NCI-H187 (cell line): ENCODE measurements at regions not wholly inside any gene's neighbourhood (a gene's known extent, or its start where the extent isn't known, plus 50 kb on each side); places are given as distances from the start of the nearest gene placed in this dataset.
A peak's percentile ranks its signal among the peaks of the same experiment; 100 is the strongest.

Experiments
- DNase-seq, 2 experiments: peaks; one replicate each; lab custom pipeline; 2025; lab: John Stamatoyannopoulos, UW

DNA sequence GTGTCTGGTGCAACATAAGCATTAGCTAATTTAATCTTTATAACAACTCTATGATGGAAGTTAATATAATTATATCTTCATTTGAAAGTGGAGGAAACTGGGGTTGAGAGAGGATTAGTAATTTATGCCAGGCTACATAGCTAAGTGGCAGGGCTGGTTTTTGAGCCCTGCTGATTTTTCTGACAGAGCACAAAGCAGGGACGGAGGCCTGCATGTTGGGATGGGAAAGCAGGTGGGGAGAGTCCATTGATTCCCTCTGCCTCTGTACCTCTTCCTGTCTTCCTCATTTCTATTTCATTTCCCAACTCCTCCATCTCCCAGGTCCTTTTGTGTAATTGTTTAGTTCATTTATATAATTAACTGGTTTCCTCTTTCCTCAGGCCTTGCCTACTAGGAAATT lies 251.6 kb upstream of the ZPLD1 start:
- DNase-seq, result no peak

DNA sequence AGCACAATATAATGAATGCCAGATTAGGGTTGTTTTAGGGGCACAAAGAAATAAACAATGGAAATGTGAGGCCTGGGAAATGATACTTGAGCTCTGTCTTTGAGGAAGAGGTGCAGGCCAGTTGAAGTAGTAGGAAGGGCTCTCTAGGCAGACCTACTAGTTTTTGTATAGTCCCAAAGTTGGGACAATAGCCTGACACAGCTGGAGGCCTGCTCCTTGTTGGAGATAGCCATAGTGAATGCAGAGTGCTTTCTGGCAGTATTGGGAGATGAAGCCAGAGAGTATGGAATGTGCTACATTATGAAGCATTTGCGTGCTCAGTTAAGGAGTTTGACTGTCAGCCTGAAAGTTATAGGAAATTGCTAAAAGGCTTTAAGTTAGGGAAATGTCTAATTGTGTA lies 251.2 kb upstream of the ZPLD1 start:
- DNase-seq, result no peak

GRCh38 chr3:102189541-102189940 lies 245.3 kb upstream of the ZPLD1 start:
- DNase-seq, result no peak

DNA sequence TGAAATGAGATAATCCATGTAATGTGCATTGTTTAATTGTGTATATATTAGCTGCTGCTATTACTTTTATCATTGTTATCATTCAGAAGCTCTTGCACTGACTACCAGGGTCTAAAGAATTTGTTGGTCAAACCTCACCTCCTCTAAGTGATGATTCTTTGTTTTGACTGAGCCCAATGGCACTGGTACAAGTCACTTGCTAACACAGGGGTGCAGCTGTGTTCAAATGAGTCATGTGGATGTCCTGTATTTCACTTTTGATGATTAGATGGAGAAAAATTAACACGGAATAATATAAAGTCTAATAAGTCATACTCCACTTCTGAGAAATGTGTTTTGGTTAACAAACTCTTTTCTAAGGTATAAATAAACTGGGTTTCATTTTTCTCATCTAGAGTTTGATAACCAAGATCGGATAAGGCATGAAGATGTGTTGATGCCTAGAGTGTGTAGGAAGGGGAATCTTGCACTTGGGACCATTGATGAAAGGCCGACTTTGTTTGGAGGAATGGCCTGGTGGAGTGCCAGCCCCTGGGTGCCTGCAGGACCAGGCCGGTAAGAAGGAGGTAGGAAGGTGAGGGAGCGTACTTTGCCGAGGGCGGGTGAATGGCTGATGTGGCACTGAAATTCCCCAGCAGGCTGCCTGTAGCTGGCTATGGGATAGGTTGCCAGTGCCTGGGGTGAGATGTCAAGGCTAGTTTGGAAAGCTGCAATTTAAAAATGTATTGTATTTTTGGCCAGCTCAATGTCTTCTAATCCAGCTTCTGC lies 244.7 kb upstream of the ZPLD1 start:
- DNase-seq, result no peak

GRCh38 chr3:102192575-102192974 lies 242.2 kb upstream of the ZPLD1 start:
- DNase-seq, result no peak

DNA sequence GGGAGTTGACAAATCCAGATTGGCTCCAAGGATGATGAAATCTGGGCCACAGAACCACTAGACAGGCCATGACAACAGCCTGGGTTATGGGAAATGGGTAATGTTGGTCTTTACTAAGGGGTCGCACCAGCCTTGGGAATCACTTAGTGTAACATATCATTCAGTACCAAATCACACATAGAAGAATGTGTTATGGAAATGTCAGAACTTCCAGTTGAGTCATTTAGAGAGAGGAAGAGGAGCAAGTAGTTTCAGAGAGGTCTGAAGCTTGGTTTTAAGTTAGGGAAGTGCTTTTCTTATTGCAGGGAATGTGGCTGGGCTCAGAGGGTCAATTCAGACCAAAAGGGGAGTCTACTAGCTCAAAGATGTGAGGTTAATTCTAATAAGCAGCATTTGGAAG lies 241.6 kb upstream of the ZPLD1 start:
- DNase-seq, result no peak

GRCh38 chr3:102194001-102194400 lies 240.8 kb upstream of the ZPLD1 start:
- DNase-seq, result no peak

DNA sequence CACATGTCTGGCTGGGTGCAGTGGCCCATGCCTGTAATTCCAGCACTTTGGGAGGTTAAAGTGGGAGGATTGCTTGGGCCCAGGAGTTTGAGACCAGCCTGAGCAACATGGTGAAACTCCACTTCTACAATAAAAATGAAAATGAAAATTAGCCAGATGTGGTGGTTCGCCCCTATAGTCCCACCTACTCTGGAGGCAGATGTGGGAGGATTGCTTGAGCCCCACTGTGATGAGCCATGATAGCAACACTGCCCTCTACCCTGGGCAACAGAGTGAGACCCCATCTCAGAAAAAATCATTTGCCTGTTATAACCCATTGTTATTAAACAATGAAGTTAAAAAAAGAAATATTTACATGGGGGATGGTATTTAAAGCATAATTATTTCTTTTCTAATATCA lies 240.1 kb upstream of the ZPLD1 start:
- DNase-seq, result no peak

- no peak for DNase-seq
Measured at GRCh38 chr3:102195198-102195948, 239.4 kb upstream of the ZPLD1 start.

DNA sequence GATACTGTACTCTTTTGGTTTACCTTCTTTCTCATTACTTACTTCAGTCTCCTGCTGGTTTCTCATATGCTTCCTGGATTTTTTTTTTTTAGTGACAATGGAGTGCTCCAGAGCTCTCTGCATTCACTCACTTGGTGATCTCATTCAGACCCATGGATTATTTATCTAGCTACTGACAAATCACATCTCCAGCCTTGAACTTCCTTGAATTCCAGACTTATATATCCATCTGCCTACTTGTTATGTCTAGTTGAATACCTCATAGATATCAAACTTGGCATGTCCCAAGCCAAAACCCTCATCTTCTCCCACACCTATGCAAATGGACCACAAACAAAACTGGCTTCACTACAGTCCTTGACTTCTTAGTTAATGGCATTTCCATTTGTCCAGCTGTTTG lies 234.7 kb upstream of the ZPLD1 start:
- DNase-seq, result no peak

- no peak for DNase-seq
Measured at GRCh38 chr3:102200560-102200959, 234.3 kb upstream of the ZPLD1 start.

GRCh38 chr3:102205647-102206046 lies 229.2 kb upstream of the ZPLD1 start:
- DNase-seq, result no peak

- no peak for DNase-seq
Measured at GRCh38 chr3:102206511-102207031, 228.2 kb upstream of the ZPLD1 start.

GRCh38 chr3:102207151-102207571 lies 227.7 kb upstream of the ZPLD1 start:
- DNase-seq, result no peak

GRCh38 chr3:102215166-102215565 lies 219.6 kb upstream of the ZPLD1 start:
- no peak for DNase-seq

- no peak for DNase-seq
Measured at GRCh38 chr3:102223132-102223531, 211.7 kb upstream of the ZPLD1 start.

- no peak for DNase-seq
Measured at GRCh38 chr3:102224171-102224570, 210.6 kb upstream of the ZPLD1 start.

DNA sequence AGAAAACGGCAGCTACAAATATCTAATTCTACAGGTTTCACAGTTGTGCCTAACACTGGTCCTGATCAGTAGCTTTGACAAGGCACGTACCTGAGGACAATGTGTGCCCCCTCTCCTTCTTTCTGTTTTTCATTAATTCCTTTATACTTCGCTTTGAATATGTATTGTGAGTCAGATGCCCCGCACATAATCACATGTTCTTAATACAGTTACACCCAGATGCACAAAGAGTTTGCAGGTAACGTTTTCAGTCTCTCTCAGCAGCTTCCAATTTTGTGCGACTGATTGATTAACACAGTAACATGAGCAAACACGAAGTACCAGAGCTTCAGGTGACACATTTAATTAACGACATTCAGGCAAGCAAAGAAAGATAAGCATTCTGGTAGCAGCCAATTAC lies 209.8 kb upstream of the ZPLD1 start:
- no peak for DNase-seq

DNA sequence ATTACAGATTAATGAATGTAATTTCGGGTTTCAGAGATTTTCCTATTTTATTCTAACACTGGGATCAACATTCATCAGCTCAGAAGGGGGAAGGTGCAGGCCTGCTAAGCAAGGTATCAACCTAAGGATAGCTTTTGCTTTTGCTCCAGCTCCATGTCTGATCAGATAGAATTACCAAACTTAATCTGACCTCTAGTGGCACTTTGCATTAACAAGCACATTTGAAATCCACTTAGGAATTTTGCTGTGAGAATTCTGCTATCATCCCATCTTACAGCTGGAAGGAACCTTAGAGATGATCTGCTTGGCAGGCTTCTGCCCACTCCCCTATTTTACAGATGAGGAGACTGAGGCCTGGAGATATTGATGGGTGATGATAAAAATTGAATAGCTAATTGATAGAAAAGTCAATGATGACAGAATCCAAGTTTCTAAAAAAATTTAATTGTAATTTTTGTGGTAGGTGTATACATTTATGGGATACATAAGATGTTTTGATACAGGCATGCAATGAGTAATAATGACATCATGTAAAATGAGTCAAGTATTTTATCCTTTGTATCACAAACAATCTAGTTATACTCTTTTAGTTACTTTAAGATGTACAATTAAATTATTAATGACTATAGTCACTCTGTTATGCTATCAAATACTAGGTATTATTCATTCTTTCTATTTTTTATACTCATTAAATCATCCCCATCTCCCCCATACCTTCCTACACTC lies 209.2 kb upstream of the ZPLD1 start:
- no peak for DNase-seq

DNA sequence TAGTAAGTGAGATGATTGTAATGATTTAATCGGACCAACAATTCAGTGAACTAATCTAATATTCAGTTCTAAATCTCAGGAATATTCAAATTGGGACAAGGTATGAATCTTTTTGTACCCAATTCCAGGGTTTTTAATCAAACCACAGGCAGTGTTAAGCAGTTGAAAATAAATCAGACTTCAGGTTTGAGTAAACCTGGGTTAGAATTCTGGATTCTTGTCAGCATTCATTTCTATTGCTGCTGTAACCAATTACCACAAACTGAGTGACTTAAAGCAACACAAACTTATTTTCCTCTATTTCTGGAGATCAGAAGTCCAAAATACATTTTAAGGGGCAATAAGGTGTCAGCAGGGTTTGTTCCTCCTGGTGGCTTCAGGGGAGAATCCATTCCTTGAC lies 208.4 kb upstream of the ZPLD1 start:
- DNase-seq, result no peak

- peak; percentile 29 to 66 for DNase-seq
Measured at GRCh38 chr3:102229062-102229655, 205.7 kb upstream of the ZPLD1 start.

- DNase-seq, result no peak
Measured at GRCh38 chr3:102230057-102230456, 204.8 kb upstream of the ZPLD1 start.
